GM12874 (cell line): ENCODE measurements at regions not wholly inside any gene's neighbourhood (a gene's known extent, or its start where the extent isn't known, plus 50 kb on each side); places are given as distances from the start of the nearest gene placed in this dataset.

Experiments
- TF ChIP-seq, protein P1 (sequence below): IDR thresholded peaks from 2 replicates; pipeline ENCODE4 v1.5.1; 2011; ENCODE audit warnings: low read depth, mild to moderate bottlenecking, control low read depth, low read length, moderate library complexity; ENCODE audit not compliant: insufficient read depth

GRCh38 chr4:32962100-32962499, 2241.9 kb downstream of the PCDH7 start:
- TF ChIP-seq, protein P1, sequence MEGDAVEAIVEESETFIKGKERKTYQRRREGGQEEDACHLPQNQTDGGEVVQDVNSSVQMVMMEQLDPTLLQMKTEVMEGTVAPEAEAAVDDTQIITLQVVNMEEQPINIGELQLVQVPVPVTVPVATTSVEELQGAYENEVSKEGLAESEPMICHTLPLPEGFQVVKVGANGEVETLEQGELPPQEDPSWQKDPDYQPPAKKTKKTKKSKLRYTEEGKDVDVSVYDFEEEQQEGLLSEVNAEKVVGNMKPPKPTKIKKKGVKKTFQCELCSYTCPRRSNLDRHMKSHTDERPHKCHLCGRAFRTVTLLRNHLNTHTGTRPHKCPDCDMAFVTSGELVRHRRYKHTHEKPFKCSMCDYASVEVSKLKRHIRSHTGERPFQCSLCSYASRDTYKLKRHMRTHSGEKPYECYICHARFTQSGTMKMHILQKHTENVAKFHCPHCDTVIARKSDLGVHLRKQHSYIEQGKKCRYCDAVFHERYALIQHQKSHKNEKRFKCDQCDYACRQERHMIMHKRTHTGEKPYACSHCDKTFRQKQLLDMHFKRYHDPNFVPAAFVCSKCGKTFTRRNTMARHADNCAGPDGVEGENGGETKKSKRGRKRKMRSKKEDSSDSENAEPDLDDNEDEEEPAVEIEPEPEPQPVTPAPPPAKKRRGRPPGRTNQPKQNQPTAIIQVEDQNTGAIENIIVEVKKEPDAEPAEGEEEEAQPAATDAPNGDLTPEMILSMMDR = no peak

DNA sequence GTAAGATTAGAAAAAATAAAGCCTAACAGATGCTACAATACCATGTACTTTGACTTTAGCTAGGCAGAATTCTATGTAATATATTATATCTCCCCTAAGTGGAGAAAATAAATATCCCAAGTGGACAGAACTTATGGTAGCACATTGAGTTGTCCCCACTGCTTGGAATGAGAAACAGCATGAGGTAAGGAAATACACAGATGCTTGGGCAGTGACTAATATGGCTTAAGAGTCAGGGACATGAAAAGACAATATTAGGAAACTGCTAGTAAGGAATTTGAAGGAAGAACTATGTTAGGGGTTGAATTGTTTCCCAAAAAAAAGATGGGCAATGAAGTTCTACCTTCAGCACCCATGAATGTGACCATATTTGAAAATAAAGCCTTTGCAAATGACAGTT, 2265.1 kb downstream of the PCDH7 start:
- TF ChIP-seq, protein P1 = no peak

DNA sequence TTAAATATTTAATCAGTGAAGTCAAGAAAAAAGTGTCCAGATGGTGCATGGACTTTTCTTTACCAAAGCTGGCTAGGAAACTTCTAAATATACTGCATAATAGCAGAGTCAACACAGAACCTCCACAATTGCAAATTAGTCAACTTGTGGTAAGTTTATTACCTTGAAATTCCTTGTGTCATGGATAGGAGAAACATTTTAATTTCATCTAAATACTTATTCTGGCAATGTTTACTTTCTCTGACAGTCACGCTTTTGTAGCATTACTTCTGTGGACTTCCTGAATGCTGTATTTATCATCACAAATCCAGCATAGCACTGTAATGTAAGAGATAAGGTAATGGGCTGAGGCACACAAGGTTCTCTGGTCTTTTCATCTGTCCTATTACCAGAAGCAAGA, 2266.1 kb downstream of the PCDH7 start:
- TF ChIP-seq, protein P1 = no peak

DNA sequence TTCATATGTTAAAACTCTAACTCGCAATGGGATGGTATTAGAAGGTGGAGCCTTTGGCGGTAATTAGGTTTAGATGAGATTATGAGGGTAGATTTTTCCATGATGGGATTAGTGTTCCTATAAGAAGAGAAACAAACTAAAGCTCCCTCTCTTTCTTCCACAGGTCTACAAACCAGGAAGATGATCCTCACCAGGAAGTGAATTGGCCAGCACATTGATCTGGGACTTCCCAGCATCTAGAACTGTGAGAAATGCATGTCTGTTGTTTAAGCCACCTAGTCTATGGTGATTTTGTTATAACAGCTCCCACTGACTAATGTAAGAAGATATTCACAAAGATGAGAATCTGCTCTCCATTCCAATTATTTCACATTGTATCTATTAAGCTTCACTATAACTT, 2266.9 kb downstream of the PCDH7 start:
- TF ChIP-seq, protein P1 = no peak

DNA sequence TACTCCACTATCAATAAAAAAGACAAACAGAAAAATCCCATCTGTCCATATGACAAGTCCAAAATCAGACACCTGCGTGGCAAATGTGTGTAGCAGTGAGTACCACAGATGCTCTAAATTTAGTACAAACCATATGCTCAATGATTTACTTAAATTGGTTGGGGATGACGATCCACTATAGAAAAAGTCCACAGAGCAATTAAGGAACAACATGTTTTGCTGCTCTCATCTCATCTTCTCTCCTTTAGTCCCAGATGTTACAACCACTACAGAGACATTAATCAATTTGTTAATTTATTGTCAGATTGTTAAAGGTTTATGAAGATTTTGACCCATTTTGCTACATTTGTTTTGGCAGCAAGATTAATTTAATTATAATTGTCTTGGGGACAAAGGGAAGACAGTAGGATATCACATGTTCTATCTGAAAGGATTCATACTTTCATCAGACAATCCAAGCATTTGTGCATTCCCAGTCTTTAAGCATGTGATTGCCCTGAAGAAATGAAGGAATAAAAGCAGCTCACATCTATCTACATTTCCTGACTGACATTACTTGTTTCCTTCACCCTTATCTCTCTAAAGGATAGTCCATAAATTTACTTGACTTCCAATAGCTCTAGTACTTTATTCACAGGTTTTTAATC, 2268.1 kb downstream of the PCDH7 start:
- TF ChIP-seq, protein P1 = no peak

GRCh38 chr4:32991663-32992062, 2271.5 kb downstream of the PCDH7 start:
- TF ChIP-seq, protein P1 = no peak

DNA sequence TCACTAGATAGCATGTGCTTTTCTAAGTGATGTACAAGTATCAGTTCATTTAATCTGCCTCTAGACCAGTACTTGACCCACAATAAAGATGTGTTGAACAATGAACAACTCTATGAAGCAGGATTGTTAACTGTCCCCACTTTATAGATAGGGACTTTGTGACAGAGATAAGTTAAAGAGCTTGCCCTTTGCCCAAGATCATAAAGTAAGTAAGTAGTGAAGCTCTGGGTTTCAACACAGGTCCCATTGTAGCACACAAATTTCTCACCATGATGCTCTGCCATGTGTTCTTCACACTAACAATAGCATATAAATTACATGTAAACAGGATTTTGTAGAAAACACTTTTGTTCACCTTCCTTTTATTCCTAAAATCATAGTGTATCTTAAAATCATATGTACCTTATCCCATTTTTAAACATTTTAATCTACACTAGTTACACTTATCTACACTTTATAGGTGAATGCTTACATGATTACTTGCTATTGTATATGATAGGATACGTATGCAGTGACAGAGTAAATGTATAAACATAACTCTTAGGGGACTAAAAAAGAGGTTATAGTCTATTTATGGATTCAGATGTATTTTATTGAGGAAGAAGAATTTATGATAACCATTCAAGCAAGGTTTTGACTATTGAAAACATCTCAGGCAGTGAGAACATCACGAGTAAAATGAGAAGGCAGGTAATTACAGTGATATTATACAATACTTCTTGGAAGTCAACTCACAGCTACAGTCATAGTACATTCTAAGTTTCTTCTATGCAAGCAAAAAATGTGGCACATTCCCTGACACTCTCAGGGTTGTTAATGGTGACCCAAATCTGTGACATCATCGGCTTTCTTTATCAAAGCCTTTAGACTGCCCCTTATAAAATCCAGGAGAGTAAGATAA, 2275.1 kb downstream of the PCDH7 start:
- TF ChIP-seq, protein P1 = no peak
